ENCODE measurements at regions not wholly inside any gene's neighbourhood (a gene's known extent, or its start where the extent isn't known, plus 50 kb on each side); places are given as distances from the start of the nearest gene placed in this dataset.

DNA sequence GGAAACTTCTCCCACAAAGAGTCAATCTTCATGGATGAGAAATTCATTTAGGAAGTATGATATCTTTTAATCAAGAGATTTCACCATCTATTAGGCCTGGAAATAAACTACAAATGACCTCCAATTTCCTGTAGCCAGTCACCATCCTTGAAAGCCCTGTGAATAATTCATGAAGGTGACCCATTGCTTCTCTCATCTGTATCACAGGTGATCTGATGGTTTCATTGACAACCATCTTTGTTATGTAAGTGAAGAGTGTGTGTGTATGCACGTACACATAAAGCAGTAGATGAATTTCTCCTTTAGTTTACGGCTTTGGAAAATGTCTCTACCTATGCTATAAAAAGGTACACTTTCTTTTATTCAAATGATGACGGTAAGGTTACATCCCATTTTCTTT is 644.1 kb upstream of the KLF4 start:
- Histone ChIP-seq H3K27me3 (ENCODE audit: control insufficient read depth in 1 of 2, insufficient read depth in 2 of 2, low read length in 1 of 2) (no peaks in the 10 kb centered on the region), H3K4me3 (ENCODE audit: low read length in 2 of 2) (no peak overlapping the region), H3K9me3 (ENCODE audit: control insufficient read depth, low read length) (no peaks in the 10 kb centered on the region), H3K27ac (ENCODE audit: low read depth in 1 of 2, low read length in 2 of 2) (no peak overlapping the region), H3K4me1 (ENCODE audit: control insufficient read depth in 1 of 2, insufficient read depth in 2 of 2, low read length in 2 of 2) (no peaks in the 10 kb centered on the region), H3K36me3 (ENCODE audit: control insufficient read depth in 1 of 2, insufficient read depth in 2 of 2, low read length in 1 of 2) (no peaks in the 10 kb centered on the region)
- WGBS, 2 donors, result 83 to 84% methylated on average over 3 of the region's 3 CpGs
- ATAC-seq (ENCODE audit: low FRiP score) (no peak), DNase-seq (no peak)
- intact Hi-C loops (cut with DNase I), result no loop called here

DNA sequence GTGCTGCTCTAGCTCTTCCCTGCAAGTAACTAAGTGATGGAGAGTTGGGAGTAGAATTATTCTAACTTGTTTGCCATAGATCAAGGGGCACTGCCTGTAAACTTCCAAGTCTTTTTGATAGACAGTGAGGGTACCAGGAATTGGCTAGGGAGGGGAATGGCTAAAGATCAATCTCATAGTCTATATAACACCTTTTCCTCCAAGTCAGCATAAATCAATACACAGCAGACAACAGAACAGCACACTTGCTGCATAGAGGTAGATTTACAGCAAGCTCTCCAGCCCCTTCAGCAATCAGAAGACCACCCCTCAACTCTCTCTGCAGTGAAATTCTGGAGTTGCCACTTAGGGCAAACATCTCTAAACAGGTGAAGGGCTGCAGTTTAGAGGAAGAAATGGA is 643.5 kb upstream of the KLF4 start:
- Histone ChIP-seq H3K4me1 (ENCODE audit: control insufficient read depth in 1 of 2, insufficient read depth in 2 of 2, low read length in 2 of 2) (no peaks in the 10 kb centered on the region), H3K27ac (ENCODE audit: low read depth in 1 of 2, low read length in 2 of 2) (no peak overlapping the region), H3K27me3 (ENCODE audit: control insufficient read depth in 1 of 2, insufficient read depth in 2 of 2, low read length in 1 of 2) (no peaks in the 10 kb centered on the region), H3K4me3 (ENCODE audit: low read length in 2 of 2) (no peak overlapping the region), H3K36me3 (ENCODE audit: control insufficient read depth in 1 of 2, insufficient read depth in 2 of 2, low read length in 1 of 2) (no peaks in the 10 kb centered on the region), H3K9me3 (ENCODE audit: control insufficient read depth, low read length) (no peaks in the 10 kb centered on the region)
- no peak for ATAC-seq (ENCODE audit: low FRiP score)
- no peak for DNase-seq
- intact Hi-C loops (cut with DNase I), result no loop called here

DNA sequence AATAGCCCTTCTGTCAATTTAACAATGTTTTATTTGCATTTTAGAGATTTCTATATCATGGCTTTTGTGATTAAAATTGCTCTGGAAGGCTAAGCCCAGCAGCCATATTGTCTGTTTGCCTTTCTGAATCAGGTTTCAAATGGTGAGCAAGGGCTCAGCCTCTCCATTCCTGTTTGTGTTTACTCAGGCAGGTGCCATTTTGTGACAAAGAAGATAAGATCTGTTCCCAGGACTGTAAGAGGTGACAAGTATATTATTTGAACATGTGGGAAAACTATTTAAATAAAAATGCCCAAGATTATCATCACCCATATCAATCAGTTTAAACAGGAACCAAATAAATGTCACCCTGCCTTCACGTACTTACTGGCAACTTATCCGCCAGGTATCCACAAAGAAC is 641.3 kb upstream of the KLF4 start:
- no peak for DNase-seq
- Histone ChIP-seq H3K9me3 (ENCODE audit: control insufficient read depth, low read length) (no peaks in the 10 kb centered on the region), H3K27ac (ENCODE audit: low read depth in 1 of 2, low read length in 2 of 2) (no peak overlapping the region), H3K36me3 (ENCODE audit: control insufficient read depth in 1 of 2, insufficient read depth in 2 of 2, low read length in 1 of 2) (no peaks in the 10 kb centered on the region), H3K4me1 (ENCODE audit: control insufficient read depth in 1 of 2, insufficient read depth in 2 of 2, low read length in 2 of 2) (no peaks in the 10 kb centered on the region), H3K27me3 (ENCODE audit: control insufficient read depth in 1 of 2, insufficient read depth in 2 of 2, low read length in 1 of 2) (no peaks in the 10 kb centered on the region), H3K4me3 (ENCODE audit: low read length in 2 of 2) (no peak overlapping the region)
- no peak for ATAC-seq (ENCODE audit: low FRiP score)
- intact Hi-C loops (cut with DNase I), result no loop called here
- 77 to 90% methylated on average over 2 of the region's 2 CpGs for WGBS, 2 donors

DNA sequence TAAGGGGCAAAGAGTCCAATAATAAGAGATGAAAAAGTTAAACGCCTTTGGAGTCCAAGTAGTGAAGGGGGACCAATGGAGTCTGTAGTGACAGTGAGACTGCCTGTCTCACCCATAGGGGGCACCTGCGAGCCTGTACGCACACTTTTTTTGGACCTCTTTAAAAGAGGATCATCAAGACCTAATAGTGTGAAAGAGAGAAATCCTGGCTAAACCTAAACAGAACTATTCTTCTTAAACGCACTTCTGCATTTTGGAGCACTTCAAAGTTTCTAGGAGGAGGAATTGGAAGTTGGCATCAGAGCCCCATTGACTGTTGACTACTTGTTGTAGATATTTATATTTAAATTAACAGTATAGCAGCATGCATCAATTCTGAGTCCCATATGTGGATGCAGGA is 636.1 kb upstream of the KLF4 start:
- no peaks in the 10 kb centered on the region for H3K27me3 ChIP-seq (ENCODE audit: control insufficient read depth in 1 of 2, insufficient read depth in 2 of 2, low read length in 1 of 2)
- no peak overlapping the region for H3K4me3 ChIP-seq (ENCODE audit: low read length in 2 of 2)
- DNase-seq (peak in 1 of 2 donors; percentile 44), ATAC-seq (ENCODE audit: low FRiP score) (no peak)
- no peak overlapping the region for H3K27ac ChIP-seq (ENCODE audit: low read depth in 1 of 2, low read length in 2 of 2)
- 79 to 86% methylated on average over 4 of the region's 4 CpGs for WGBS, 2 donors
- no peaks in the 10 kb centered on the region for H3K4me1 ChIP-seq (ENCODE audit: control insufficient read depth in 1 of 2, insufficient read depth in 2 of 2, low read length in 2 of 2)
- no peaks in the 10 kb centered on the region for H3K36me3 ChIP-seq (ENCODE audit: control insufficient read depth in 1 of 2, insufficient read depth in 2 of 2, low read length in 1 of 2)
- intact Hi-C loops (cut with DNase I), result no loop called here
- H3K9me3 ChIP-seq (ENCODE audit: control insufficient read depth, low read length), result no peaks in the 10 kb centered on the region

DNA sequence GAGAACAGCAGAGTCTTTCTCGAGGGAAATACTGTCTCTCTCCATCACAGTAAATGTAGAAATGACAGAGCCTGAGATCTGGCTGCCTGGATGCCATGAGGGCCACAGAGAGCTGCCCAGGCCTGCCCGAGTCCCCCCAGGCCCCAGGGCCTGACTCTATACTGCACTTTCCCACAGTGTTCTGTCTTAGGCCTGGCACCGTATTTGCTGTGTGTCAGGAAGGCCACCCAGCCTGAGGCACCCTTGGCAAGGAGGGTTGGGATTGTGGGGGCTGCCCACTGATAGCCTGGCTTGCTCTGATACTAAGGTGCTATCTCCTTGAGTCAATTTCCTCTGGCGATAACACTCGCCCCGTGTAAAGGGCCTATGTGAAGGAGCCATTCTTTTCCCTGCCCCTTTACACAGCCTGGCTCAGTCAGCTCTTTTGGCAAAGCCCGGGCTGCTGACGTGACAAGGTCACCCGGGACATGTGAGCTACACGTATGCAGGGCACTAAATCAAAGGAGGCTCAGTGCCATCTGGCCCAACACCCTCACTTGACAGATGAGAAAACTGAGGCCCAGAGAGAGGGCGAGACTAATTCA is 630.1 kb upstream of the KLF4 start:
- Histone ChIP-seq H3K27me3 (ENCODE audit: control insufficient read depth in 1 of 2, insufficient read depth in 2 of 2, low read length in 1 of 2) (no peaks in the 10 kb centered on the region), H3K36me3 (ENCODE audit: control insufficient read depth in 1 of 2, insufficient read depth in 2 of 2, low read length in 1 of 2) (no peaks in the 10 kb centered on the region), H3K27ac (ENCODE audit: low read depth in 1 of 2, low read length in 2 of 2) (no peak overlapping the region), H3K4me3 (ENCODE audit: low read length in 2 of 2) (no peak overlapping the region), H3K4me1 (ENCODE audit: control insufficient read depth in 1 of 2, insufficient read depth in 2 of 2, low read length in 2 of 2) (no peaks in the 10 kb centered on the region), H3K9me3 (ENCODE audit: control insufficient read depth, low read length) (no peaks in the 10 kb centered on the region)
- DNase-seq (no peak), ATAC-seq (ENCODE audit: low FRiP score) (no peak)
- 69% methylated on average over 11 of the region's 11 CpGs for WGBS, 2 donors
- intact Hi-C loops (cut with DNase I), result no loop called here

DNA sequence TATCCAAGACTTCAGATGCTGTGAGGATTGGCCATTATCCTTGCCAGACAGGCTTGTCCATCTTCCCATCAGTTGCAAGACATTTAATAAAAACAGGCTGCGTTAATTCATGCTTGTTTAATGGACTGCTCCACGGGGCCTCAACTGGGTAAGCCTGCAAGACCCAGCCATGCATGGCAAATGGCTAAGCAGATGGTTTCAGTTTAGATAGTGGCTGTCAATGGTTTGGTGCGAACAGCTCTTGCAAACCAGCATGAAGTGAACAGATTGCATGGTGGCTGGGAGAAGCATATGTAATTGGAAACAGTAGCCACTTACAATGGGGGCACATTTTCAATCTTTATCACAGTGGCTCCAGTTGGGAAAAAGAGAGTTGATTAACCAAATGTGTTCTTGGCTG is 628.2 kb upstream of the KLF4 start:
- Histone ChIP-seq H3K4me3 (ENCODE audit: low read length in 2 of 2) (no peak overlapping the region), H3K36me3 (ENCODE audit: control insufficient read depth in 1 of 2, insufficient read depth in 2 of 2, low read length in 1 of 2) (no peaks in the 10 kb centered on the region), H3K4me1 (ENCODE audit: control insufficient read depth in 1 of 2, insufficient read depth in 2 of 2, low read length in 2 of 2) (no peaks in the 10 kb centered on the region), H3K9me3 (ENCODE audit: control insufficient read depth, low read length) (no peaks in the 10 kb centered on the region), H3K27ac (ENCODE audit: low read depth in 1 of 2, low read length in 2 of 2) (no peak overlapping the region), H3K27me3 (ENCODE audit: control insufficient read depth in 1 of 2, insufficient read depth in 2 of 2, low read length in 1 of 2) (no peaks in the 10 kb centered on the region)
- no peak for ATAC-seq (ENCODE audit: low FRiP score)
- 51 to 80% methylated on average over 3 of the region's 3 CpGs for WGBS, 2 donors
- no peak for DNase-seq
- intact Hi-C loops (cut with DNase I), result no loop called here

DNA sequence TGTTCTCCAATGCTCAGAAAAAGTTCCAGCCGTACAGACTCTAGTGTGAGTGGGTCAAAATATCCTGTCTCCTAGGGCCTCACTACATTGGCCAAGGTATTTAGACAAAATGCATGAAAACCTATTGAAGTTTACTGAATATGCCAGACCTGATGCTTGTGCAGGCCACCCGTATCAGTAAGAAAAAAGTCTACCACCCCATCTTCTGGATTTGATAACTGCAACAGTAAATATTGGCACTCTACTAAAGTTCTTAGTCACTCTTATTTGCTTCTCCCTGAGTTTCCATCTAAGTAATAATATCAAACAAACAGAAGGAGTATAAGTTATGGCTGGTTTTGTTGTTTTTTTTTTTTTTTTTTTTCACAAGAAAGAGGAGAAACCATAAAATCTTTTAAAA is 627.7 kb upstream of the KLF4 start:
- no peak for DNase-seq
- H3K4me3 ChIP-seq (ENCODE audit: low read length in 2 of 2), result no peak overlapping the region
- H3K27ac ChIP-seq (ENCODE audit: low read depth in 1 of 2, low read length in 2 of 2), result no peak overlapping the region
- H3K4me1 ChIP-seq (ENCODE audit: control insufficient read depth in 1 of 2, insufficient read depth in 2 of 2, low read length in 2 of 2), result no peaks in the 10 kb centered on the region
- ATAC-seq (ENCODE audit: low FRiP score), result no peak
- no peaks in the 10 kb centered on the region for H3K36me3 ChIP-seq (ENCODE audit: control insufficient read depth in 1 of 2, insufficient read depth in 2 of 2, low read length in 1 of 2)
- 89 to 95% methylated on average over 2 of the region's 2 CpGs for WGBS, 2 donors
- no peaks in the 10 kb centered on the region for H3K9me3 ChIP-seq (ENCODE audit: control insufficient read depth, low read length)
- H3K27me3 ChIP-seq (ENCODE audit: control insufficient read depth in 1 of 2, insufficient read depth in 2 of 2, low read length in 1 of 2), result no peaks in the 10 kb centered on the region
- intact Hi-C loops (cut with DNase I), result no loop called here

DNA sequence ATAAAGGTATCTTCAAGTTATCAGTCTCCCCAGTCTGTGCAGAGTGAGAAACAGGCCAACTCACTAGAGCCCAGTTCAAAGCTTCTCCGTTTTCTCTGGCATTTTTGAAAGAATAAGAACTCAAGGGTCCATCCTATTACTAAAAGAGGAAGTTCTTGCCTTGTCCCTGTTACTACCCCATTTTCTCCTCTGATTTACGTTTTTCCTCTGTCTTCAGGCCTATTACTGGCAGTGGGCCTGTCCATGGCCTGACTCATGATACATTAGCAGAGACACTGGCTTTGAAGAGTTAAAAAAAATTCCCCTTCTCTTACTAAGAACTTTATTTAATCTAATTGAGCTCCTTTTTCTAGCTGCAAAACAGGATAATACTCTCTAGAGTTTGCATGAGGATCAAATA is 624.0 kb upstream of the KLF4 start:
- Histone ChIP-seq H3K9me3 (ENCODE audit: control insufficient read depth, low read length) (no peaks in the 10 kb centered on the region), H3K4me1 (ENCODE audit: control insufficient read depth in 1 of 2, insufficient read depth in 2 of 2, low read length in 2 of 2) (no peaks in the 10 kb centered on the region), H3K27ac (ENCODE audit: low read depth in 1 of 2, low read length in 2 of 2) (no peak overlapping the region), H3K36me3 (ENCODE audit: control insufficient read depth in 1 of 2, insufficient read depth in 2 of 2, low read length in 1 of 2) (no peaks in the 10 kb centered on the region), H3K27me3 (ENCODE audit: control insufficient read depth in 1 of 2, insufficient read depth in 2 of 2, low read length in 1 of 2) (no peaks in the 10 kb centered on the region), H3K4me3 (ENCODE audit: low read length in 2 of 2) (no peak overlapping the region)
- DNase-seq (peak in 1 of 2 donors; percentile 48), ATAC-seq (ENCODE audit: low FRiP score) (no peak)
- 83 to 86% methylated on average over 2 of the region's 2 CpGs for WGBS, 2 donors
- intact Hi-C loops (cut with DNase I), result no loop called here

DNA sequence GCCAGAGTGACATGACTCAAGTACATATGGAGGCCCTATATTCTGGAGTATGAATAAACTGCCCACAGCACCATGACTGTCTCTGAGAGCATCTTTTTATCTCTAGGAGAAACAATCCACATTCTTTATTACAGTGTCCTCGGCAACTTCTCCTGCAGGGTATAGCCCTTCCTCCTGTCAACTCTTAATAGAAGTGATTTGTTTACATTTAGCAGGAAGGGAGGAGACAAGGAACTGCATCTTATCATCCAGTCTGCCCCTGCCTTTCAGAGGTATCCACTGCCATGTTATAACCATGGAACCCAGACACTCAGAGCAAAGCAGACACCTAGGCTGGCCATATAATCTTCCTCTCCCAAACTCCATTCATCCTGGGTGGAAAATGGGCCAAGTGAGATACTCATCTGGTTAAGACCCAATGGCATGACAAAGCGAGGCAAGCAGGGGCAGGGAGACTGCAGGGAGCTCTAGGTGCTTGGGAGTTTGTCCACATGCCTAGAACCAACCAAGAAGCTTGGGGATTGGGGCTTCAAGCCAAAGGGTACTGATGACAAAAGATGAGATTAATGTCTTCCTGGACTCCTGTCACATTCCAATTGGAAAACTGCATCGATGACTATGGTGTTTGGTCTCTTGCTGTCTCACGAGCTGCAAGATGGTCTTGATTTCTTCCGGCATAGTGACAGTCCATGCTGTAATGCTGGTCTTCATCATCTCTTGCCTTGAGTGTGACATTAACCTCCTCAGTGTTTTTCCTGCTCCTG is 620.5 kb upstream of the KLF4 start:
- whole genome bisulfite sequencing, 2 donors, result 79 to 84% methylated on average over 5 of the region's 5 CpGs
- H3K4me3 ChIP-seq (ENCODE audit: low read length in 2 of 2), result no peak overlapping the region
- H3K36me3 ChIP-seq (ENCODE audit: control insufficient read depth in 1 of 2, insufficient read depth in 2 of 2, low read length in 1 of 2), result no peaks in the 10 kb centered on the region
- intact Hi-C loops (cut with DNase I), result no loop called here
- H3K4me1 ChIP-seq (ENCODE audit: control insufficient read depth in 1 of 2, insufficient read depth in 2 of 2, low read length in 2 of 2), result no peaks in the 10 kb centered on the region
- no peaks in the 10 kb centered on the region for H3K27me3 ChIP-seq (ENCODE audit: control insufficient read depth in 1 of 2, insufficient read depth in 2 of 2, low read length in 1 of 2)
- H3K9me3 ChIP-seq (ENCODE audit: control insufficient read depth, low read length), result no peaks in the 10 kb centered on the region
- no peak overlapping the region for H3K27ac ChIP-seq (ENCODE audit: low read depth in 1 of 2, low read length in 2 of 2)
- ATAC-seq (ENCODE audit: low FRiP score) (no peak), DNase-seq (no peak)
